Heart left ventricle (tissue), 16 donors: ENCODE measurements at regions not wholly inside any gene's neighbourhood (a gene's known extent, or its start where the extent isn't known, plus 50 kb on each side); places are given as distances from the start of the nearest gene placed in this dataset.

Experiments
- ATAC-seq, 4 donors: fragments of 200-7000 bp; cut with Tn5 transposase; one replicate each; pipeline ENCODE4 v1.9.1; 2020 to 2022; ENCODE audit warnings: moderate library complexity in 4 of 4, mild to moderate bottlenecking in 3 of 4, moderate number of reproducible peaks in 1 of 4
- DNase-seq, 5 donors: peaks; one replicate each; pipeline ENCODE4 v3.0.0-alpha.2; 2020
- H3K27ac ChIP-seq, 12 donors: fragments of 200-600 bp; sonication (generic) in 4 of 12; one replicate each; pipeline versions ENCODE4 v1.5.0 to v1.8.0; 2016 to 2022; ENCODE audit warnings: mild to moderate bottlenecking in 2 of 12
- H3K27me3 ChIP-seq, 9 donors: fragments of 200-600 bp; sonication (generic) in 2 of 9; one replicate each; pipeline versions ENCODE4 v1.5.1 to v1.8.0; 2016 to 2022; ENCODE audit warnings: mild to moderate bottlenecking in 3 of 9
- H3K36me3 ChIP-seq, 9 donors: fragments of 200-600 bp; sonication (generic) in 2 of 9; one replicate each; pipeline versions ENCODE4 v1.5.0 to v1.8.0; 2018 to 2022; ENCODE audit warnings: mild to moderate bottlenecking in 2 of 9
- H3K4me1 ChIP-seq, 12 donors: fragments of 200-600 bp; sonication (generic) in 4 of 12; one replicate each; pipeline versions ENCODE4 v1.5.0 to v1.8.0; 2016 to 2022; ENCODE audit warnings: mild to moderate bottlenecking in 3 of 12
- H3K4me3 ChIP-seq, 12 donors: fragments of 200-600 bp; sonication (generic) in 4 of 12; one replicate each; pipeline versions ENCODE4 v1.5.0 to v1.8.0; 2017 to 2022; ENCODE audit warnings: mild to moderate bottlenecking in 9 of 12, moderate library complexity in 4 of 12
- H3K9me3 ChIP-seq, 12 donors: fragments of 200-600 bp; sonication (generic) in 4 of 12; one replicate each; pipeline versions ENCODE4 v1.5.0 to v1.8.0; 2016 to 2022; ENCODE audit warnings: mild to moderate bottlenecking in 1 of 12
- POLR2A ChIP-seq, 2 donors: fragments of 450-650 bp; IDR thresholded peaks; one replicate each; pipeline ENCODE4 v1.6.1; 2017; ENCODE audit warnings: antibody characterized with exemption in 2 of 2, mild to moderate bottlenecking in 2 of 2, moderate library complexity in 2 of 2
- WGBS, 4 donors: extraction: QIAGEN DNeasy Blood & Tissue Kit in 2 of 4; methylation state at CpG; one replicate each; pipeline versions ENCODE4 v1.1.5 to v1.1.7; 2013 to 2018; 5-methylcytosine and 5-hydroxymethylcytosine counted together
- intact Hi-C, 10 donors: fragments of 100-400 bp; cut with DNase I; formaldehyde crosslinking; loops; one replicate each; pipeline versions ENCODE4 v1.11.1 to v1.14.2; 2022
- TF ChIP-seq, protein P1 (sequence below), 12 donors: fragments of 200-600 bp; sonication (generic) in 4 of 12; IDR thresholded peaks; one replicate each; pipeline versions ENCODE4 v1.5.0 to v1.8.0; 2018 to 2022; ENCODE audit warnings: antibody characterized with exemption in 12 of 12, mild to moderate bottlenecking in 5 of 12
- donor health status: ischemic (EF 13 %, LVEDD 7.1; RV severe dilation, severe dysfunction).
- donor health status: healthy with polysubstance abuse.
- donor health status: DM: no; HTN: yes; CAD: no.
- donor health status: DM: no; HTN: no; CAD: no.
- donor health status: ischemic (EF 25% LVEDD 6.9; RV normal size, moderate dysfunction).
- donor health status: ischemic (EF 25% LVEDD 5.7; RV mildly dilated, moderate dysfunction).
- donor health status: healthy.
- donor health status: DM: yes; HTN: yes; CAD: no.
- donor health status: ischemic (EF 35%, LVEDD 5.7; RV mildly dilated, moderate dysfunction).
- donor health status: nonischemic (EF 11% LVEDD 7.7; RV severe dilation, severe dysfunction).
- donor health status: DM: yes; HTN: yes; CAD: no.
- donor health status: PGD.
- donor health status: ischemic (EF 29% LVEDD 5.4; RV normal size, mild dysfunction).
- donor health status: nonischemic (EF 23%, LVEDD 6.1; RV moderate dilation, normal function).

- TF ChIP-seq, protein P1, sequence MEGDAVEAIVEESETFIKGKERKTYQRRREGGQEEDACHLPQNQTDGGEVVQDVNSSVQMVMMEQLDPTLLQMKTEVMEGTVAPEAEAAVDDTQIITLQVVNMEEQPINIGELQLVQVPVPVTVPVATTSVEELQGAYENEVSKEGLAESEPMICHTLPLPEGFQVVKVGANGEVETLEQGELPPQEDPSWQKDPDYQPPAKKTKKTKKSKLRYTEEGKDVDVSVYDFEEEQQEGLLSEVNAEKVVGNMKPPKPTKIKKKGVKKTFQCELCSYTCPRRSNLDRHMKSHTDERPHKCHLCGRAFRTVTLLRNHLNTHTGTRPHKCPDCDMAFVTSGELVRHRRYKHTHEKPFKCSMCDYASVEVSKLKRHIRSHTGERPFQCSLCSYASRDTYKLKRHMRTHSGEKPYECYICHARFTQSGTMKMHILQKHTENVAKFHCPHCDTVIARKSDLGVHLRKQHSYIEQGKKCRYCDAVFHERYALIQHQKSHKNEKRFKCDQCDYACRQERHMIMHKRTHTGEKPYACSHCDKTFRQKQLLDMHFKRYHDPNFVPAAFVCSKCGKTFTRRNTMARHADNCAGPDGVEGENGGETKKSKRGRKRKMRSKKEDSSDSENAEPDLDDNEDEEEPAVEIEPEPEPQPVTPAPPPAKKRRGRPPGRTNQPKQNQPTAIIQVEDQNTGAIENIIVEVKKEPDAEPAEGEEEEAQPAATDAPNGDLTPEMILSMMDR (IDR thresholded peaks at IDR 0.05): no peak
- no peak for TF ChIP-seq POLR2A (IDR thresholded peaks at IDR 0.05)
- no peak overlapping the region for H3K4me3 ChIP-seq
- no peaks in the 10 kb centered on the region for H3K27me3 ChIP-seq
- no peaks in the 10 kb centered on the region for H3K4me1 ChIP-seq
- ATAC-seq (no peak), DNase-seq (no peak)
- no peak overlapping the region for H3K27ac ChIP-seq
- intact Hi-C loops: no loop called here
- no peaks in the 10 kb centered on the region for H3K36me3 ChIP-seq
- H3K9me3 ChIP-seq: peaks cover 0 to 4% (median 0%) of the 10 kb centered on the region in 12 donors
- WGBS, 4 donors: 36 to 69% (median 57%) methylated on average over 1 of the region's 1 CpG
Measured at GRCh38 chr9:25904701-25905100, 226.5 kb upstream of the TUSC1 start.

- no peak for DNase-seq
- intact Hi-C loops: loop anchor here in 2 of 10 donors (10.0 kb wide), 2 partner anchors 53 to 57 kb away; no protein-coding TSS in a partner anchor
- TF ChIP-seq, protein P1 (IDR thresholded peaks at IDR 0.05): no peak
- no peak for TF ChIP-seq POLR2A (IDR thresholded peaks at IDR 0.05)
- Histone ChIP-seq H3K4me3 (no peak overlapping the region), H3K4me1 (no peaks in the 10 kb centered on the region), H3K27ac (no peak overlapping the region), H3K27me3 (no peaks in the 10 kb centered on the region), H3K36me3 (no peaks in the 10 kb centered on the region), H3K9me3 (peaks cover 0 to 22% (median 0%) of the 10 kb centered on the region in 12 donors)
- 67 to 81% (median 70%) methylated on average over 3 of the region's 3 CpGs for WGBS, 4 donors
- no peak for ATAC-seq
Measured at GRCh38 chr9:25891527-25891926, 213.3 kb upstream of the TUSC1 start.

GRCh38 chr9:25889661-25890060 lies 211.4 kb upstream of the TUSC1 start:
- Histone ChIP-seq H3K4me1 (no peaks in the 10 kb centered on the region), H3K27ac (no peak overlapping the region), H3K27me3 (no peaks in the 10 kb centered on the region), H3K4me3 (no peak overlapping the region), H3K9me3 (peaks cover 0 to 15% (median 0%) of the 10 kb centered on the region in 12 donors), H3K36me3 (no peaks in the 10 kb centered on the region)
- TF ChIP-seq, protein P1 (IDR thresholded peaks at IDR 0.05): no peak
- TF ChIP-seq POLR2A (IDR thresholded peaks at IDR 0.05): no peak
- WGBS, 4 donors: 57 to 72% (median 61%) methylated on average over 1 of the region's 1 CpG
- ATAC-seq (no peak), DNase-seq (no peak)
- intact Hi-C loops: loop anchor here in 2 of 10 donors (10.0 kb wide), 2 partner anchors 55 kb away; no protein-coding TSS in a partner anchor

DNA sequence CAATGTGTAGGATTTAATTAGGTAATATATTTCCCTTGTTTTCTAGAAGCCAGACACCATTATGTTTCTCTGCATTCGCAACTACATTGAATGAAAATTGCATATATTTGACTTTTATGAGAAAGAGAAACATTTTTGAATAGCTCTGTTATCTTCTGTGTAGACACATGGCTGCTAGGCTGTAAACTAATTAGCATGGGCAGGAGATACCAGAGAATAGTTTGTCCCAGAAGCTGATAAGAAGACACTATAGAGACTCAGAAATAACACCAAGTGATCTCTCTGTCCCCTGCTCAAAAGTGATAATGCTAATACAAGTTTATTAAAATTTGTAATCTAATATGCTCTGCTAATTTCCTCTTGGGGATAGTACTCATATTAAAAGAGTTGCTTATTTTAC lies 198.0 kb upstream of the TUSC1 start:
- no peak overlapping the region for H3K4me3 ChIP-seq
- DNase-seq: no peak

More for the DNA sequence above, 198.0 kb upstream of the TUSC1 start:
- H3K36me3 ChIP-seq: no peaks in the 10 kb centered on the region
- no peaks in the 10 kb centered on the region for H3K4me1 ChIP-seq
- ATAC-seq: no peak
- peaks cover 0 to 14% (median 0%) of the 10 kb centered on the region in 12 donors for H3K9me3 ChIP-seq
- TF ChIP-seq, protein P1 (IDR thresholded peaks at IDR 0.05): no peak
- TF ChIP-seq POLR2A (IDR thresholded peaks at IDR 0.05): no peak
- WGBS, 4 donors: 83 to 87% (median 86%) methylated on average over 1 of the region's 1 CpG
- H3K27ac ChIP-seq: no peak overlapping the region
- no peaks in the 10 kb centered on the region for H3K27me3 ChIP-seq
- intact Hi-C loops: no loop called here
